Limb (tissue), 2 donors: ENCODE measurements at regions not wholly inside any gene's neighbourhood (a gene's known extent, or its start where the extent isn't known, plus 50 kb on each side); places are given as distances from the start of the nearest gene placed in this dataset.

ENCODE experiments used
- DNase-seq, 2 donors: peaks; one replicate each; pipeline ENCODE4 v3.0.0-alpha.2; 2016; ENCODE audit errors: extremely low spot score in 2 of 2

DNA sequence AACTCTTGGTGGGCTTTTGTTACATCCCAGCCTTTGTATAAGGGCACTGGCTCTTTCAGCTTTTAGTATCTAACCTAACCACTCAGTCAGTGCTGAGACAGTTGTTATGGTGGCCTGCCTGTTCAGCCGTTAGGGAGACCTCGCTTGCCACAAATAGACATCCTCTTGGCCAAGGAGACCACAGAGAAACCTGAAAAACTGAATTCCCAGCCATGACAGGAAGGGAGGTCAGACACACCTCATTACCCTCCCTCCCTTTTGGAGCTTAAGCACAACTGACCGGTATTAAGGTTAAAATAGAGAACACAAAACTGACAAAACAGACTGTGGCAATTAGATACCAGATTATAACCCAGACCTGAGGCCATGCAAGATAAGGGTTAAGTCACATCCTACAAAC, 1639.3 kb downstream of the RPA4 start:
- no peak for DNase-seq

DNA sequence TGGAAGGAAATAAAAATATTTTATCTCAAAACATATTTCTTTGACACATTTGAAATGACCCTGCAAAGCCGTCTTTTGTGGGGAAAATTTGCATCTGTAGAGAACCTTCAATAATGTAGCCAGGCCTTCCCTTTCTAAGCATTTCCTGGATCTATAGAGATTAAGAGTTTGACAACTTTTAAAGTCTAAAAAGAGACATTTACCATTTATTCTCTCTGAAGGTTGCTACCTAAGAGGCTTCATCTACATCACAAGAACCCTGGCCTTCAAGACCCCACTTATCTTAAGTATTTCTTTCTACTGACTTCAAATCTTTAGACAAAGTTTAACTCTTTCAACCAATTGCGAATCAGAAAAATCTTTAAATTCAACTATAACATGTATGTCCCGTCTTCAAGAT, 1639.8 kb downstream of the RPA4 start:
- no peak for DNase-seq

DNA sequence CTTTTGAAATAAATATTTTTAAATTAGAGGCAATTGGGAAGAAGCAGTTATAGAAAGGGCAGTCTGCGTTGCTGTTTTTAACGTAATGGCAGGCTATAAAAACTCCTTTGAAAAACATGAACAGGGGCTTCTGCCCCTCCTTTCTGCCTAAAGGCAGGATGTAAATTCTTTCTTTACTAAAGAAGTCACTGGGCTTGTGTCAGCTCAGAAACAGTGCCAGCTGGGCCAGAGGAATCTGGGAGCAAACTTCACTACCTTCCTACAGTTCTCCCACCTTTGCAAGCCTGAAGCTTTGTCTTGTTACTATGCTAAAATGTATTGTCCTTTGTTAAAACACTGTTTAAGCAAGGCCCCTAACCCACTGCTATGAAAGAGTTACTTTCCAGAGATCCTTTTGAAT, 1664.8 kb downstream of the RPA4 start:
- DNase-seq, result no peak

DNA sequence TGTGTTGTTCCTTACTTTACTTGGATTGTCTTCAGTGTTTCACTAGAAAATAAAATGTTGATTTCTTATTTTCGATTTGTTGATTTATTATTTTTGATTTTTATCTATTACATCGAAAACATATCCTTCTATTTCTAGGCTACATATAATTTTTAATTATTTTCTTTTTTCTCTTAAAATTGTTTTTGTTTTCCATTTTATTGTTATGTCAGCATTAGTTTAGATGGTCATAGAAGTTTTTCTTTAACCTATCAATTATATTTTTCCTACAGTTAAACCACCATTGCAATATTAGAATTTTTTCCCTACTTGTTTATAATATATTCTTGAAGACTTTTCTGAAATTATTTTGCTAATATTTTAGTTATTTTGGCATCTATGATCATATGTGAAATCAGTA, 1685.1 kb downstream of the RPA4 start:
- DNase-seq, result no peak

DNA sequence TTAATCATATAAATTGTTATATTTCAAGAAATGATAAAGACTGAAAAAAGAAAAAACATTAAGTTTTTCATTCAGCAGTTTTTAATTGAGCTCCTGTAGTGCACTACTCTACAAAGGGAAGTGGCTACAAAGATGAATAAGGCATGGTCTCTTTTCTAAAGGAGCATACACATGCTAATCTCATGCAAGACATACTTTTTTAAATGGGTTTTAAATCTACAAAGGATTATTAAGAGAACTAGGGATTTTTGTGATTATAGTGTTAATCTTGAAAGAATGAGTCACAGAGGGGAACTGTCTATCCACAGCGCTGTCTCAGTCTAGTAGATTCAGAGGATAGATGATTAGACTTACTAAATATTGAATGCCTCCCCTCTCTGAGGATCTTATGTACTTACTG, 1722.2 kb downstream of the RPA4 start:
- no peak for DNase-seq

DNA sequence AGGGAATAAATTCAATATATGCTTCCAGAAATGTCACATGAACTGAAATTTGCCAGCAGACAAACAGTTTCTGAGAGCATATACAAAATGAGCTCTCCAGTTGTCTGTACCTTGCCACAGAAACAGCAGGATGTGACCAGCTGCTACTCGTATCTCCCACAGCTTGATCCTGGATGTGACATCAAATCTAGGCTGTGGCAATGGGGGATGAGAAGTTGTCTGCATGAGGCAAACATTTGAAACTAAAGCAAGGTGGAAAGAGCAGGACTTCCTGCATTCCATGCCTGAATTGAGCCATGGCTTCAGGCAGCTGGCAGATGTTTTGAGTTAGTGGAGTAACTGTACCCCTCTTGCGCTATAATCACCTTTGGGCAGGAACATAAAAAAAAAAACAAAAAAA, 1724.0 kb downstream of the RPA4 start:
- DNase-seq, result no peak

DNA sequence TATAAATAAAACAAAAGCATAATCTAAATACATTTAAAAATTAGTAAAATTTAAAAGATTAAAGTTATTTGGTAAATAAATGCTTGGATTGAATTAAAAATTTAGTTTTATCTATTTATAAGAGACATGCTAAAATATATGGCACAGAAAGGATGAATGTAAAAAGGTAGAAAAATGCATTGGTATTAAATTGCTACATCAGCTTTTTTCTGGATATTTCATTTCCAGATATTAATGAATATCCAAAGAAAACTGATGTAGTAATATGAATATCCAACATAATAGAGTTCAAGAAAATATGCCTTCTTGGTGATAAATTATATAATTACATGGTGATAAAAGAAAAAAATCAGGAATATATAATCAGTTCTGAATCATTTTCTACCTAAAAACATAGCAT, 1743.9 kb downstream of the RPA4 start:
- no peak for DNase-seq

DNA sequence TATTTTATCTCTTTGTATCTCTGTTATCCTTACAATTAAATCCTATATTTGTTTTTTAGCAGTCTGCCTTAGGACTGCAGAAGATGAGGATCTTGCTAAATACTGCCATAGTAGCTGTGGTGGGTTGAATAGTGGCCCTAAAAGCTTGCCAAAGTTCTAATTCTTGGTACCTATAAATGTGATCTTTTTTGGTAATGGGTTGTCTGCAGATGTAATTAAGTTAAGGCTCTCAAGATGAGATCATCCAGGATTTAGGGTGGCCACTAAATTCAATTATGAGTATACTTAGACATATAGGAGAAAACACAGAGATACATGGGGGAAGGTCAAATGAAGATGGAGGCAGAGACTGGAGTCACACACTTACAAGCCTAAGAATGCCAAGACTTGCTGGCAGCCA, 1753.7 kb downstream of the RPA4 start:
- DNase-seq, result no peak

DNA sequence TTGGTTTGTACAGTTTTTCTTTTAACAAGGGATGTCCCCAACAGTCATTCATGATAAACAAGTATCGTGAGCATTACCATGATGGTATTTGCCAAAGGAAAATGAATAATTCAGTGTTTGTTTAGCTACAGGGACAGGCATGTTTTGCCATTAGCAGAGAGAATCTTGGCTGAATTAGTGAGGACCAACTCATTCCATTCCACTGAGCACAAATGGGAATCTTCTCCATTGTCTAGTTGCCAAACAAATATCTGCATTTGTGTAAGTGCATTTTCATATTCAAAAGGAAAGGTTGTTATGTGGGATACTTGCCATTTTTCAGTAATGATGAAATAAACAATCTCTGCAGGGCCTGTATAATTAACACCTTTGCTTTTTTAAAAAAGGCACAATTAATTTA, 1762.6 kb downstream of the RPA4 start:
- no peak for DNase-seq

DNA sequence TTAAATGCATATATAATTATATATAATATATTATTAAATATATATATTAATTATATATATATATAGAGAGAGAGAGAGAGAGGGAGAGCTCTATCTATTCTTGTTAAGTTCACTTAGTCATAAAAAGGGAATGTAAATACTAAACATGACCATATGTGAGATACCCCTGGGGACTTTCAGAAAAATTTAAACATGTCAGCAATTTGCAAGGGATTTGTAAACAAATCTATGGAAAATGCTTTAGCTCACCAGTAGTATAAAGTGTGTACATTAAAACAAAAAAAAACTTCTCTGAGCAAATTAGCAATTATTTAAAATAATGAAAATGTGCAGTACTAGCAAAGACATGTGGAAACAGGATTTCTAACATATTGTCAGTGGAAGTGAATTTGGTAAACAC, 1755.5 kb downstream of the PCDH19 start:
- no peak for DNase-seq
